Cardiac fibroblast (primary cell): ENCODE measurements at regions not wholly inside any gene's neighbourhood (a gene's known extent, or its start where the extent isn't known, plus 50 kb on each side); places are given as distances from the start of the nearest gene placed in this dataset.

ENCODE experiments used
- DNase-seq, 2 donors: peaks; one replicate each; pipeline versions ENCODE4 v3.0.0 to v3.0.0-alpha.2; 2010; ENCODE audit warnings: low read depth in 2 of 2
- H3K4me3 ChIP-seq, 2 donors: replicated peaks in 1 of 2; 1 replicate in 1 of 2; 2 replicates in 1 of 2; pipeline ENCODE4 v1.5.1; 2011; ENCODE audit warnings: low read depth in 2 of 2, low read length in 2 of 2, mild to moderate bottlenecking in 2 of 2, moderate library complexity in 1 of 2
- CTCF ChIP-seq: IDR thresholded peaks from one replicate; pipeline ENCODE4 v1.5.1; 2011; ENCODE audit warnings: low read depth, mild to moderate bottlenecking, low read length, inconsistent platforms

GRCh38 chr3:178329936-178330335 is 206.3 kb upstream of the KCNMB2 start:
- DNase-seq: no peak
- TF ChIP-seq CTCF: no peak
- no peak overlapping the region for H3K4me3 ChIP-seq

- no peak for TF ChIP-seq CTCF
- no peak for DNase-seq
- H3K4me3 ChIP-seq: no peak overlapping the region
Observed at GRCh38 chr3:178334239-178334638, 202.0 kb upstream of the KCNMB2 start.

- TF ChIP-seq CTCF: no peak
- no peak overlapping the region for H3K4me3 ChIP-seq
- DNase-seq: no peak
Observed at GRCh38 chr3:178336336-178336735, 199.9 kb upstream of the KCNMB2 start.

GRCh38 chr3:178340506-178340905 is 195.7 kb upstream of the KCNMB2 start:
- DNase-seq: peak in 1 of 2 donors; percentile 56
- no peak for TF ChIP-seq CTCF
- H3K4me3 ChIP-seq: no peak overlapping the region

- DNase-seq: no peak
- H3K4me3 ChIP-seq: no peak overlapping the region
- no peak for TF ChIP-seq CTCF
Observed at GRCh38 chr3:178341636-178342035, 194.6 kb upstream of the KCNMB2 start.

- TF ChIP-seq CTCF: no peak
- H3K4me3 ChIP-seq: no peak overlapping the region
- peak; percentile 22 to 24 for DNase-seq
Observed at GRCh38 chr3:178342111-178342510, 194.1 kb upstream of the KCNMB2 start.

- no peak for DNase-seq
- no peak for TF ChIP-seq CTCF
- no peak overlapping the region for H3K4me3 ChIP-seq
Observed at GRCh38 chr3:178343433-178344038, 192.7 kb upstream of the KCNMB2 start.
